Activated CD8-positive, alpha-beta memory T cell treated with anti-CD3 and anti-CD28 coated beads for 36 hours (primary cell): ENCODE measurements at regions not wholly inside any gene's neighbourhood (a gene's known extent, or its start where the extent isn't known, plus 50 kb on each side); places are given as distances from the start of the nearest gene placed in this dataset.

Experiments used
- CTCF ChIA-PET: fragments of 350-600 bp; sonication (Branson Sonifier 250); formaldehyde crosslinking; loops from one replicate; lab custom pipeline; 2021; ENCODE audit warnings: antibody characterized with exemption; lab: Charles Lee
- POLR2A ChIA-PET: fragments of 350-600 bp; sonication (Branson Sonifier 250); formaldehyde crosslinking; loops from one replicate; lab custom pipeline; 2021; ENCODE audit warnings: antibody characterized with exemption; lab: Charles Lee

- CTCF ChIA-PET, result no interaction called here
- POLR2A ChIA-PET, result no interaction called here
Measured at GRCh38 chr14:97731800-97732199, 934.6 kb downstream of the VRK1 start.

- ChIA-PET CTCF (interaction anchor here (1.7 kb wide), 1 partner anchor 10 kb away, joined by 5 read pairs; no protein-coding TSS in a partner anchor), POLR2A (no interaction called here)
Measured at GRCh38 chr14:97747316-97747715, 950.1 kb downstream of the VRK1 start.

GRCh38 chr14:97748616-97749015 is 951.4 kb downstream of the VRK1 start:
- POLR2A ChIA-PET, result no interaction called here
- CTCF ChIA-PET, result interaction anchor here (1.7 kb wide), 1 partner anchor 8 kb away, joined by 5 read pairs; no protein-coding TSS in a partner anchor

- ChIA-PET POLR2A (no interaction called here), CTCF (interaction anchor here (1.6 kb wide), 1 partner anchor 9 kb away, joined by 5 read pairs; no protein-coding TSS in a partner anchor)
Measured at GRCh38 chr14:97757491-97757890, 960.3 kb downstream of the VRK1 start.

- ChIA-PET POLR2A (interaction anchor here (0.6 kb wide), 1 partner anchor 542 kb away, joined by 3 read pairs; no protein-coding TSS in a partner anchor), CTCF (no interaction called here)
Measured at GRCh38 chr14:97760050-97760449, 962.9 kb downstream of the VRK1 start.

GRCh38 chr14:97762386-97762785 is 965.2 kb downstream of the VRK1 start:
- CTCF ChIA-PET, result no interaction called here
- POLR2A ChIA-PET, result no interaction called here

GRCh38 chr14:97771340-97772045 is 974.3 kb downstream of the VRK1 start:
- ChIA-PET CTCF (no interaction called here), POLR2A (no interaction called here)

GRCh38 chr14:97773598-97773997 is 976.4 kb downstream of the VRK1 start:
- ChIA-PET CTCF (no interaction called here), POLR2A (no interaction called here)

GRCh38 chr14:97776890-97777558 is 979.8 kb downstream of the VRK1 start:
- CTCF ChIA-PET, result no interaction called here

GRCh38 chr14:97777622-97778355 is 980.6 kb downstream of the VRK1 start:
- ChIA-PET CTCF (no interaction called here), POLR2A (no interaction called here)

More at GRCh38 chr14:97776890-97777558, 979.8 kb downstream of the VRK1 start:
- POLR2A ChIA-PET, result no interaction called here

- CTCF ChIA-PET, result no interaction called here
- POLR2A ChIA-PET, result no interaction called here
Measured at GRCh38 chr14:97779140-97779539, 982.0 kb downstream of the VRK1 start.

- POLR2A ChIA-PET, result no interaction called here
Measured at GRCh38 chr14:97780804-97781203, 983.6 kb downstream of the VRK1 start.

GRCh38 chr14:97781961-97782360 is 984.8 kb downstream of the VRK1 start:
- ChIA-PET CTCF (no interaction called here), POLR2A (no interaction called here)

More at GRCh38 chr14:97780804-97781203, 983.6 kb downstream of the VRK1 start:
- CTCF ChIA-PET, result no interaction called here

- POLR2A ChIA-PET, result no interaction called here
- CTCF ChIA-PET, result no interaction called here
Measured at GRCh38 chr14:97782871-97783414, 985.8 kb downstream of the VRK1 start.

- ChIA-PET CTCF (no interaction called here), POLR2A (no interaction called here)
Measured at GRCh38 chr14:97785495-97785894, 988.3 kb downstream of the VRK1 start.

- ChIA-PET CTCF (interaction anchor here (0.7 kb wide), 1 partner anchor 979 kb away, joined by 3 read pairs; no protein-coding TSS in a partner anchor), POLR2A (no interaction called here)
Measured at GRCh38 chr14:97788364-97788763, 991.2 kb downstream of the VRK1 start.

GRCh38 chr14:97788846-97789526 is 991.8 kb downstream of the VRK1 start:
- ChIA-PET CTCF (no interaction called here), POLR2A (no interaction called here)

- ChIA-PET POLR2A (no interaction called here), CTCF (no interaction called here)
Measured at GRCh38 chr14:97791072-97791471, 993.9 kb downstream of the VRK1 start.

- CTCF ChIA-PET, result no interaction called here
- POLR2A ChIA-PET, result no interaction called here
Measured at GRCh38 chr14:97791906-97792305, 994.7 kb downstream of the VRK1 start.
